GM23338 (cell line): ENCODE measurements at regions not wholly inside any gene's neighbourhood (a gene's known extent, or its start where the extent isn't known, plus 50 kb on each side); places are given as distances from the start of the nearest gene placed in this dataset.

Experiments
- ATAC-seq: fragments of 200-7000 bp; cut with Tn5 transposase; 3 replicates; pipeline ENCODE4 v1.9.1; 2020
- DNase-seq: peaks from one replicate; pipeline ENCODE4 v3.0.0-alpha.2; 2015; ENCODE audit warnings: low spot score
- H2AFZ ChIP-seq: fragments of 200-600 bp; sonication (generic); 2 replicates; pipeline ENCODE4 v1.8.0; 2016; ENCODE audit warnings: antibody characterized with exemption, mild to moderate bottlenecking, moderate library complexity
- H3F3A ChIP-seq: fragments of 200-600 bp; sonication (generic); replicated peaks from 2 replicates; pipeline ENCODE4 v1.8.0; 2017; ENCODE audit warnings: antibody characterized with exemption, mixed run types, low read depth
- H3K27ac ChIP-seq: fragments of 200-600 bp; sonication (generic); 2 replicates; pipeline ENCODE4 v1.6.1; 2016; ENCODE audit warnings: low read depth
- H3K27me3 ChIP-seq: fragments of 200-600 bp; sonication (generic); 2 replicates; pipeline ENCODE4 v1.8.0; 2016; ENCODE audit warnings: mild to moderate bottlenecking, mixed run types, moderate library complexity; ENCODE audit not compliant: insufficient read depth
- H3K36me3 ChIP-seq: fragments of 200-600 bp; sonication (generic); 2 replicates; pipeline ENCODE4 v1.8.0; 2016; ENCODE audit warnings: mild to moderate bottlenecking; ENCODE audit not compliant: insufficient read depth
- H3K4me1 ChIP-seq: fragments of 200-600 bp; sonication (generic); 2 replicates; pipeline ENCODE4 v1.8.0; 2016; ENCODE audit warnings: mild to moderate bottlenecking, moderate library complexity; ENCODE audit not compliant: insufficient read depth
- H3K4me2 ChIP-seq: fragments of 200-600 bp; sonication (generic); 2 replicates; pipeline ENCODE4 v1.7.1; 2017; ENCODE audit warnings: mixed run types
- H3K4me3 ChIP-seq: fragments of 200-600 bp; sonication (generic); 2 replicates; pipeline ENCODE4 v1.6.1; 2016; ENCODE audit warnings: mixed run types
- H3K79me2 ChIP-seq: fragments of 200-600 bp; sonication (generic); replicated peaks from 2 replicates; pipeline ENCODE4 v1.8.0; 2017; ENCODE audit warnings: mild to moderate bottlenecking; ENCODE audit not compliant: insufficient read depth
- H3K9me2 ChIP-seq: fragments of 200-600 bp; sonication (generic); 2 replicates; pipeline ENCODE4 v1.8.0; 2017; ENCODE audit not compliant: insufficient read depth
- H4K20me1 ChIP-seq: fragments of 200-600 bp; sonication (generic); replicated peaks from 2 replicates; pipeline ENCODE4 v1.8.0; 2017; ENCODE audit warnings: mild to moderate bottlenecking; ENCODE audit not compliant: insufficient read depth
- H3K27ac Mint-ChIP-seq: 2 replicates; pipeline ENCODE4 v1.8.0; 2020; ENCODE audit warnings: inconsistent platforms, mild to moderate bottlenecking, moderate library complexity, mixed read lengths
- H3K27me3 Mint-ChIP-seq: 3 replicates; pipeline ENCODE4 v1.8.0; 2022; ENCODE audit warnings: low read depth, mild to moderate bottlenecking, moderate library complexity, mixed read lengths, inconsistent platforms; ENCODE audit not compliant: insufficient read depth, poor library complexity
- H3K36me3 Mint-ChIP-seq: 3 replicates; pipeline ENCODE4 v1.8.0; 2021; ENCODE audit warnings: low read depth, mild to moderate bottlenecking, inconsistent platforms, moderate library complexity, mixed read lengths
- H3K4me1 Mint-ChIP-seq: 3 replicates; pipeline ENCODE4 v1.8.0; 2020; ENCODE audit warnings: mild to moderate bottlenecking, inconsistent platforms, mixed read lengths
- H3K4me3 Mint-ChIP-seq: 3 replicates; pipeline ENCODE4 v1.8.0; 2021; ENCODE audit warnings: moderate library complexity, mild to moderate bottlenecking, inconsistent platforms, mixed read lengths
- H3K9me3 Mint-ChIP-seq: 3 replicates; pipeline ENCODE4 v1.8.0; 2020; ENCODE audit warnings: moderate library complexity, mild to moderate bottlenecking, inconsistent platforms, mixed read lengths
- CREB1 ChIP-seq: fragments of 250-450 bp; sonication (Bioruptor Pico); IDR thresholded peaks from 2 replicates; pipeline ENCODE4 v1.5.0; 2020; ENCODE audit warnings: low read depth, mild to moderate bottlenecking, moderate library complexity
- CTCF ChIP-seq, 2 experiments: fragments of 200-600 bp in 1 of 2; sonication (generic) in 1 of 2; conservative IDR thresholded peaks; 2 replicates each; pipeline versions ENCODE4 v1.5.1 to v1.6.1; 2016 to 2017; ENCODE audit warnings: antibody characterized with exemption in 2 of 2, low read depth in 2 of 2, mild to moderate bottlenecking in 2 of 2, moderate library complexity in 1 of 2
- ETS1 ChIP-seq: IDR thresholded peaks from 2 replicates; pipeline ENCODE4 v1.6.1; 2016; ENCODE audit warnings: antibody characterized with exemption
- EZH2 ChIP-seq: fragments of 200-600 bp; sonication (generic); IDR thresholded peaks from one replicate; pipeline ENCODE4 v1.8.0; 2017; ENCODE audit warnings: antibody characterized with exemption, mild to moderate bottlenecking, low read depth; ENCODE audit not compliant: unreplicated experiment
- EZH2phosphoT487 ChIP-seq: fragments of 200-600 bp; sonication (generic); IDR thresholded peaks from one replicate; pipeline ENCODE4 v1.8.1; 2018; ENCODE audit warnings: antibody characterized with exemption; ENCODE audit not compliant: unreplicated experiment
- JUNB ChIP-seq: IDR thresholded peaks from one replicate; pipeline ENCODE4 v1.6.1; 2016; ENCODE audit warnings: antibody characterized with exemption; ENCODE audit not compliant: unreplicated experiment
- NANOG ChIP-seq: IDR thresholded peaks from 2 replicates; pipeline ENCODE4 v1.6.1; 2016; ENCODE audit warnings: antibody characterized with exemption, borderline replicate concordance
- POLR2AphosphoS5 ChIP-seq: IDR thresholded peaks from 2 replicates; pipeline ENCODE4 v1.6.1; 2016; ENCODE audit warnings: antibody characterized with exemption, low read depth
- REST ChIP-seq: IDR thresholded peaks from one replicate; pipeline ENCODE4 v1.6.1; 2018; ENCODE audit warnings: antibody characterized with exemption; ENCODE audit not compliant: unreplicated experiment
- STAT1 ChIP-seq: IDR thresholded peaks from one replicate; pipeline ENCODE4 v1.6.1; 2016; ENCODE audit warnings: antibody characterized with exemption; ENCODE audit not compliant: unreplicated experiment
- ZNF114 ChIP-seq: fragments of 250-450 bp; sonication (Bioruptor Pico); IDR thresholded peaks from 2 replicates; pipeline ENCODE4 v1.5.0; 2020; ENCODE audit warnings: mild to moderate bottlenecking, moderate library complexity
- ZNF331 ChIP-seq: fragments of 250-450 bp; sonication (Bioruptor Pico); IDR thresholded peaks from 2 replicates; pipeline ENCODE4 v1.5.0; 2020; ENCODE audit warnings: low read depth, mild to moderate bottlenecking, moderate library complexity
- ZNF462 ChIP-seq: fragments of 250-450 bp; sonication (Bioruptor Pico); IDR thresholded peaks from 2 replicates; pipeline ENCODE4 v1.5.0; 2020; ENCODE audit warnings: mild to moderate bottlenecking, moderate library complexity

GRCh38 chr3:56983427-56983826, 77.0 kb upstream of the SPATA12 start (continued):
- no peak for TF ChIP-seq NANOG
- no peak for TF ChIP-seq POLR2AphosphoS5

- no peaks in the 10 kb centered on the region for H3K27me3 ChIP-seq
- DNase-seq (no peak), ATAC-seq (no peak)
- H2AFZ ChIP-seq: no peak overlapping the region
- H3K4me1 ChIP-seq: peaks cover 10% of the 10 kb centered on the region
- Mint-ChIP-seq H3K9me3 (no peaks in the 10 kb centered on the region), H3K4me3 (no peak overlapping the region), H3K36me3 (no peaks in the 10 kb centered on the region), H3K27ac (no peak overlapping the region), H3K27me3 (peaks cover 5% of the 10 kb centered on the region), H3K4me1 (peaks cover 18% of the 10 kb centered on the region)
- H3K27ac ChIP-seq: no peak overlapping the region
- no peak overlapping the region for H3K4me2 ChIP-seq
- no peaks in the 10 kb centered on the region for H4K20me1 ChIP-seq
- no peaks in the 10 kb centered on the region for H3K79me2 ChIP-seq
- no peaks in the 10 kb centered on the region for H3K9me2 ChIP-seq
- H3K36me3 ChIP-seq: no peaks in the 10 kb centered on the region
- H3K4me3 ChIP-seq: no peak overlapping the region
- no peaks in the 10 kb centered on the region for H3F3A ChIP-seq
- no peak for TF ChIP-seq ETS1
- TF ChIP-seq ZNF331 (CRISPR knock-in tag): no peak
- TF ChIP-seq NANOG: no peak
- TF ChIP-seq EZH2: no peak
- TF ChIP-seq CTCF (conservative IDR thresholded peaks at IDR 0.05; ENCODE audit: low read depth in 2 of 2): no peak
- TF ChIP-seq EZH2phosphoT487: no peak
- TF ChIP-seq REST: no peak
- TF ChIP-seq ZNF462 (CRISPR knock-in tag): no peak
- no peak for TF ChIP-seq ZNF114 (CRISPR knock-in tag)
- no peak for TF ChIP-seq JUNB
- TF ChIP-seq CREB1: no peak
- no peak for TF ChIP-seq STAT1
Observed at GRCh38 chr3:56981445-56982230, 78.8 kb upstream of the SPATA12 start.
